Ectodermal cell (in vitro differentiated cells): ENCODE measurements at regions not wholly inside any gene's neighbourhood (a gene's known extent, or its start where the extent isn't known, plus 50 kb on each side); places are given as distances from the start of the nearest gene placed in this dataset.

Experiments
- H3K27ac ChIP-seq: 2 replicates; pipeline ENCODE4 v1.7.0; 2013; ENCODE audit warnings: mild to moderate bottlenecking, low read depth, low read length; ENCODE audit not compliant: insufficient read depth, poor library complexity, severe bottlenecking
- H3K27me3 ChIP-seq: 2 replicates; pipeline ENCODE4 v1.7.0; 2013; ENCODE audit warnings: mild to moderate bottlenecking, low read length; ENCODE audit not compliant: insufficient read depth, control insufficient read depth, poor library complexity, severe bottlenecking
- H3K36me3 ChIP-seq: one replicate; pipeline ENCODE4 v1.7.0; 2013; ENCODE audit warnings: low read length; ENCODE audit not compliant: control insufficient read depth, insufficient read depth
- H3K4me1 ChIP-seq: one replicate; pipeline ENCODE4 v1.7.0; 2013; ENCODE audit warnings: low read length; ENCODE audit not compliant: control insufficient read depth, insufficient read depth
- H3K4me3 ChIP-seq: 2 replicates; pipeline ENCODE4 v1.7.0; 2013; ENCODE audit warnings: low read depth, low read length, control low read depth; ENCODE audit not compliant: insufficient read depth
- H3K9me3 ChIP-seq: 2 replicates; pipeline ENCODE4 v1.7.0; 2013; ENCODE audit warnings: mild to moderate bottlenecking, low read length, moderate library complexity; ENCODE audit not compliant: control insufficient read depth
- WGBS, 2 experiments: methylation state at CpG; one replicate each; pipeline ENCODE4 v1.1.7; 2013; ENCODE audit warnings: missing lambda C conversion rate in 2 of 2; 5-methylcytosine and 5-hydroxymethylcytosine counted together

DNA sequence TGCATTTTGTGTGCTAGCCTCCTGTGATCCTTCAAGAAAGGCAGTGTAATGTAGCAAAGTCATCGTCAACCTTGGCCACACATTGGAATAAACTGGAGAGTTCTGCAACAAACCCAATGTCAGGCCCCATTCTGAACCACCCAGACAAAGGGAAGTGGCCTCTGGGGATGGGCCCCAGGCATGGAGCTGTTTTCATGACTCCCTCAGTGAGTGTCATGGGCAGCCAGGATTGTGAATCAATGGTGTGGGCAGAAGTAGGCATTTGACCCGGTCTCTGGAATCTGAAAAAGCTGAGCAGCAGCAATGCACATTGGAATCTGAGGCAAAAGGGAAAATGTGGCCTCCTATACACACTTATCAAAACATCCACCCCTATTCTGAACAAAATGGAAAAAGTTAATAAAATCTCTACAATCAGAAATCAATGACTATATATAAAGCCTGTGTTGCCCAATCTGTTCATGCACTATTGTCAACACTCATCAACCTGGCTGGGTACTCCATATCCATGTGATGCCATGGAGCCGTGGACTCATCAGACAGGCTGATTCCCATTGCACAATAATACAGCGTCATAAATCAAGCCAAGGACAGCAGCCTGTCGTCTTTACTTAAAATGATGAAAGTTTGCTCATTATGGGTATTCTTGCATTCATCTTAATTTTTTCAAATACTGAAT is 134.9 kb upstream of the STMND1 start:
- Histone ChIP-seq H3K9me3 (no peaks in the 10 kb centered on the region), H3K4me3 (no peak overlapping the region), H3K27ac (no peak overlapping the region), H3K4me1 (no peaks in the 10 kb centered on the region), H3K36me3 (no peaks in the 10 kb centered on the region), H3K27me3 (no peaks in the 10 kb centered on the region)
- 92 to 94% methylated on average over 5 of the region's 5 CpGs for WGBS, 2 experiments

DNA sequence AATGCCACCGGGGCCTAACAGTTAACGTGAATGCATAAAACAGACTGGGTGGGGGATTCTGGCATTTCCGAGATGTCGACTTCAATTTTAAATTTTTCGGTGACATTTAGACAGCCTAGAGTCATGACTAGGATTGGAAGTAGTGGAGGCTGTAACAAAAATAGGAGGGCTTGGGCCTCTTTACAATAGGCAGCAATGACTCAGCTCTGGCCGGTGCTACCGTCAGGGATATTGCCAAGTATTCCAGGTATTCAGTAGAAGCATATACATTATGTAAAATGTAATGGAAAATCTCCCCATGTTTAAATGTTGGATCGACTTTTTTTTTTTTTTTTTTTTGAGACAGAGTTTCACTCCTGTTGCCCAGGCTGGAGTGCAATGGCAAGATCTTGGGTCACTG is 136.2 kb upstream of the STMND1 start:
- H3K27me3 ChIP-seq = no peaks in the 10 kb centered on the region
- H3K27ac ChIP-seq = no peak overlapping the region
- WGBS, 2 experiments = 92 to 96% methylated on average over 8 of the region's 8 CpGs
- H3K36me3 ChIP-seq = no peaks in the 10 kb centered on the region
- H3K9me3 ChIP-seq = no peaks in the 10 kb centered on the region
- H3K4me1 ChIP-seq = no peaks in the 10 kb centered on the region
- H3K4me3 ChIP-seq = no peak overlapping the region

- 33% methylated on average over 20 to 21 of the region's 21 CpGs for WGBS, 2 experiments
- H3K27ac ChIP-seq = no peak overlapping the region
Observed at GRCh38 chr6:16964553-16965499, 137.0 kb upstream of the STMND1 start.

DNA sequence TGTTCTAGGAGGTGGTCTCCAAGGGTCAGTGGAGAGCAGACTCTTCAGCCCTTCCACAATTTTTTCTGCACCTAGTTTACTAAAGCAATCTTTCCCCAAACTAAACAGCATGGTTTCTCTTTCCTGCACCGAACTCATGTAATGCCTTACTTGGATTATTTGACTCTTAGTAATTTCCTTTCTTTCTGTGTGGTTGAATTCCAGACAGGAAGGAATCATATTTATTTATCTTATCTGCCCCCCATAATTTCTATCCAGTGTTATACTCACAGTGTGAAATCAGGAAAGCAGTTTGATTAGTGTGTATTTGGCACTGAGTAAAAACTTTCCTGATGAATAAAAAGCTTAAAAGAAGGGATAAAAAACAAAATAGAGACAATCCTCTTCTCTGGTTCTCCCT is 140.3 kb upstream of the STMND1 start:
- 67 to 75% methylated on average over 1 of the region's 1 CpG for WGBS, 2 experiments
- H3K27ac ChIP-seq = no peak overlapping the region

More at GRCh38 chr6:16964553-16965499, 137.0 kb upstream of the STMND1 start:
- H3K36me3 ChIP-seq = no peaks in the 10 kb centered on the region
- no peaks in the 10 kb centered on the region for H3K4me1 ChIP-seq
- H3K4me3 ChIP-seq = no peak overlapping the region
- H3K27me3 ChIP-seq = no peaks in the 10 kb centered on the region
- no peaks in the 10 kb centered on the region for H3K9me3 ChIP-seq

DNA sequence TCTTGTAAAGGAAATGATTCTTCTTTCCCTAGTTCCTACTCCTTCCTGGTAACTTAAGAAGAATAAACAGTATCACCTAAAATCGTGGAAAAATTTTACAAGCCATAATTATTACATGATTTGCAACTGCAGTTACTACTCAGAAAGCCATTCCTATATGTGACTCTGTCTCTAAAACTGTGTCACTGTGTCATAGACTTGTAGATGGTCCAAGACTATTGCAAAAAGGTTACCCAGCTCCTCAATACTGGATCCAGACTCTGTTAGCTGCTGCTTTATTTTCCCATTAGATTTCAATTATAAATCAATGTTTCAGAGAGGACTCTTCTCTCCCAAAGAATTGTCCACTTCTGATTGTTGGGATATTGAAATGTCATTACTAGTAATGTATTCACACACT is 142.1 kb upstream of the STMND1 start:
- 79% methylated on average over 1 of the region's 1 CpG for WGBS, 2 experiments
- Histone ChIP-seq H3K27me3 (no peaks in the 10 kb centered on the region), H3K27ac (no peak overlapping the region), H3K4me1 (no peaks in the 10 kb centered on the region), H3K36me3 (no peaks in the 10 kb centered on the region), H3K9me3 (no peaks in the 10 kb centered on the region), H3K4me3 (no peak overlapping the region)

More for the DNA sequence above, 140.3 kb upstream of the STMND1 start:
- H3K4me1 ChIP-seq = no peaks in the 10 kb centered on the region
- no peaks in the 10 kb centered on the region for H3K36me3 ChIP-seq
- no peaks in the 10 kb centered on the region for H3K9me3 ChIP-seq
- no peaks in the 10 kb centered on the region for H3K27me3 ChIP-seq
- no peak overlapping the region for H3K4me3 ChIP-seq

DNA sequence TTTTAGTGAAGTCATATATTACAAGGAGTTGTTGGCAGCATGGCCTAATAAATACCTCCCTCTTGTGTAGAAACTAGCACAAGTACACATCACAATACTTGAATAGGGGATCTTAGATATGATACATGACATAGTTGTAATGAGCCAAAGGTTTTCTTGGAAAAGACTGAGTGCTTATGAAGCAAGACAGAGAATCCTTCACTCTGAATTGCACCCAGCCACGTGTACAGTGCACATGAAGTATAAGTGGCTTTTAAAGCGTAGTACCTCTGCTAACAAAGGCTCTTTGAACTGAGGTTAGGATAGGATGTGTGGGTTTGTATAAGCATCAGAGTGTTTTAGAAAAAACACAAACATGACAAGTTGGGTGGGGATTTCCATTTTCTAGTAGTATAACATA is 145.5 kb upstream of the STMND1 start:
- 93 to 96% methylated on average over 2 of the region's 2 CpGs for WGBS, 2 experiments
- Histone ChIP-seq H3K36me3 (no peaks in the 10 kb centered on the region), H3K9me3 (no peaks in the 10 kb centered on the region), H3K4me1 (no peaks in the 10 kb centered on the region), H3K27me3 (no peaks in the 10 kb centered on the region), H3K27ac (no peak overlapping the region), H3K4me3 (no peak overlapping the region)

GRCh38 chr6:16955899-16956298 is 146.0 kb upstream of the STMND1 start:
- no peak overlapping the region for H3K4me3 ChIP-seq
- WGBS, 2 experiments = 93% methylated on average over 5 of the region's 5 CpGs
- H3K27ac ChIP-seq = no peak overlapping the region
- H3K4me1 ChIP-seq = no peaks in the 10 kb centered on the region
- H3K27me3 ChIP-seq = no peaks in the 10 kb centered on the region
- no peaks in the 10 kb centered on the region for H3K9me3 ChIP-seq
- H3K36me3 ChIP-seq = no peaks in the 10 kb centered on the region

DNA sequence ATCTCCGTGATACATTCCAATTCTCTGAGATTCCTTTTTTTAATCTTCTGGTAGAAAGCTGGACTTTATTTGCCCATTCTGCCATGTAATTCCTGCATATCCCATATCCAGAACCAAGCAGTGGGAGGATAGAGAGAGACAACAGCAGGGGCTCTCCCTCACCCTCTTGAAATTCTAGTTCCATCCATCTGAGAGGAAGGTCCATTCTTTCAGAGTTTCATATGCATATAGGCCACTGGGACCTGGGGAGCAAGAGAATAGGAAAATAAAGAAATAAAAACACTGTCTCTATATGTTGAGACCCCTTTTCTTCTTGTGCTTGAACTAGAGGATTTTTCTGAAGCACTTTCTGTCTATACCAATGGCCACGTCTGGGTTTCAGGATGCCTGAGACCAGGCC is 147.9 kb upstream of the STMND1 start:
- WGBS, 2 experiments = 51 to 71% methylated on average over 1 to 2 of the region's 2 CpGs
- H3K36me3 ChIP-seq = no peaks in the 10 kb centered on the region

DNA sequence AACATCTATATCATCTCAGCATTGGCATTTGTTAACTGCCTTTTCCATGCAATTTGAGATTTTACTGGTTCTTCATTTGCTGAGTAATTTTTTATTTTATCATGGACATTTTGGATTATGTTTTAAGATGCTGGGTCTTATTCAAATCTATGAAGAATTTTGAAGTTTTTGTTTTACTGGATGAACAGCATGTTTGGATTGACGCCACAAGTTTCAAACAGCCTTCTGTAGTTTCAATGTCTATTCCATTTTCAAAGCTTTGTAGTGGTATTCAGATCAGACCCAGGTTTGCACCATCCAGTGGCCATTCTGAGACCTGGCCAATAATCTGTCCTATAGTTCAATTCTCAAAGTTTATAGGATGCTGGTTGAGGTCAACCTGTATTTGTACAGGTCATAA is 148.4 kb upstream of the STMND1 start:
- Histone ChIP-seq H3K4me1 (no peaks in the 10 kb centered on the region), H3K27me3 (no peaks in the 10 kb centered on the region), H3K36me3 (no peaks in the 10 kb centered on the region), H3K4me3 (no peak overlapping the region), H3K9me3 (no peaks in the 10 kb centered on the region), H3K27ac (no peak overlapping the region)
- 93 to 94% methylated on average over 1 of the region's 1 CpG for WGBS, 2 experiments

More for the DNA sequence above, 147.9 kb upstream of the STMND1 start:
- no peaks in the 10 kb centered on the region for H3K27me3 ChIP-seq
- no peaks in the 10 kb centered on the region for H3K4me1 ChIP-seq
- H3K27ac ChIP-seq = no peak overlapping the region
- no peaks in the 10 kb centered on the region for H3K9me3 ChIP-seq
- H3K4me3 ChIP-seq = no peak overlapping the region

- H3K9me3 ChIP-seq = no peaks in the 10 kb centered on the region
- H3K27ac ChIP-seq = no peak overlapping the region
- 100% methylated on average over 1 of the region's 1 CpG for WGBS, 2 experiments
- H3K27me3 ChIP-seq = no peaks in the 10 kb centered on the region
- H3K4me1 ChIP-seq = no peaks in the 10 kb centered on the region
- no peaks in the 10 kb centered on the region for H3K36me3 ChIP-seq
- no peak overlapping the region for H3K4me3 ChIP-seq
Observed at GRCh38 chr6:16950825-16951495, 150.9 kb upstream of the STMND1 start.
